Body of pancreas (tissue), 4 donors: ENCODE measurements at regions not wholly inside any gene's neighbourhood (a gene's known extent, or its start where the extent isn't known, plus 50 kb on each side); places are given as distances from the start of the nearest gene placed in this dataset.
A peak's percentile ranks its signal among the peaks of the same experiment; 100 is the strongest.

Source experiments
- ATAC-seq: fragments of 150-250 bp; one replicate; pipeline ENCODE4 v1.9.1; 2016
- DNase-seq, 4 donors: peaks; one replicate each; pipeline ENCODE4 v3.0.0-alpha.2; 2019
- H3K27ac ChIP-seq, 4 donors: fragments of 200-600 bp; sonication (generic); 1 replicate in 3 of 4; 2 replicates in 1 of 4; pipeline versions ENCODE4 v1.5.1 to v1.6.1; 2016 to 2019; ENCODE audit warnings: mild to moderate bottlenecking in 1 of 4, mixed read lengths in 1 of 4, moderate library complexity in 1 of 4
- H3K27me3 ChIP-seq, 2 donors: fragments of 200-600 bp; sonication (generic); one replicate each; pipeline ENCODE4 v1.6.0; 2016; ENCODE audit warnings: mild to moderate bottlenecking in 1 of 2
- H3K36me3 ChIP-seq, 2 donors: fragments of 200-600 bp; sonication (generic); replicated peaks in 1 of 2; 2 replicates each; pipeline ENCODE4 v1.5.1; 2016; ENCODE audit warnings: low read depth in 2 of 2; ENCODE audit not compliant: insufficient read depth in 1 of 2
- H3K4me1 ChIP-seq: fragments of 200-600 bp; sonication (generic); one replicate; pipeline ENCODE4 v1.6.0; 2016
- H3K4me3 ChIP-seq, 2 donors: fragments of 200-600 bp; sonication (generic); 1 replicate in 1 of 2; 2 replicates in 1 of 2; pipeline ENCODE4 v1.5.1; 2016 to 2019
- H3K9me3 ChIP-seq, 3 donors: fragments of 200-600 bp; sonication (generic); 1 replicate in 2 of 3; 2 replicates in 1 of 3; pipeline ENCODE4 v1.5.1; 2016
- POLR2A ChIP-seq, 3 donors: fragments of 450-650 bp; IDR thresholded peaks; one replicate each; pipeline ENCODE4 v1.6.1; 2016; ENCODE audit warnings: antibody characterized with exemption in 3 of 3, mild to moderate bottlenecking in 2 of 3
- WGBS, 2 donors: methylation state at CpG; one replicate each; pipeline ENCODE4 v1.1.5; 2017; 5-methylcytosine and 5-hydroxymethylcytosine counted together
- intact Hi-C: fragments of 100-400 bp; cut with DNase I; formaldehyde crosslinking; loops from one replicate; pipeline ENCODE4 v1.15.1; 2023
- TF ChIP-seq, protein P1 (sequence below), 7 experiments: fragments of 450-650 bp in 4 of 7; fragments of 200-600 bp in 3 of 7; sonication (generic) in 3 of 7; IDR thresholded peaks; one replicate each; pipeline ENCODE4 v1.5.1; 2016 to 2019; ENCODE audit warnings: antibody characterized with exemption in 7 of 7

- no peak overlapping the region for H3K27ac ChIP-seq
- H3K4me1 ChIP-seq = no peaks in the 10 kb centered on the region
- H3K4me3 ChIP-seq = no peak overlapping the region
- H3K27me3 ChIP-seq = no peaks in the 10 kb centered on the region
- no peak for ATAC-seq
- TF ChIP-seq, protein P1, sequence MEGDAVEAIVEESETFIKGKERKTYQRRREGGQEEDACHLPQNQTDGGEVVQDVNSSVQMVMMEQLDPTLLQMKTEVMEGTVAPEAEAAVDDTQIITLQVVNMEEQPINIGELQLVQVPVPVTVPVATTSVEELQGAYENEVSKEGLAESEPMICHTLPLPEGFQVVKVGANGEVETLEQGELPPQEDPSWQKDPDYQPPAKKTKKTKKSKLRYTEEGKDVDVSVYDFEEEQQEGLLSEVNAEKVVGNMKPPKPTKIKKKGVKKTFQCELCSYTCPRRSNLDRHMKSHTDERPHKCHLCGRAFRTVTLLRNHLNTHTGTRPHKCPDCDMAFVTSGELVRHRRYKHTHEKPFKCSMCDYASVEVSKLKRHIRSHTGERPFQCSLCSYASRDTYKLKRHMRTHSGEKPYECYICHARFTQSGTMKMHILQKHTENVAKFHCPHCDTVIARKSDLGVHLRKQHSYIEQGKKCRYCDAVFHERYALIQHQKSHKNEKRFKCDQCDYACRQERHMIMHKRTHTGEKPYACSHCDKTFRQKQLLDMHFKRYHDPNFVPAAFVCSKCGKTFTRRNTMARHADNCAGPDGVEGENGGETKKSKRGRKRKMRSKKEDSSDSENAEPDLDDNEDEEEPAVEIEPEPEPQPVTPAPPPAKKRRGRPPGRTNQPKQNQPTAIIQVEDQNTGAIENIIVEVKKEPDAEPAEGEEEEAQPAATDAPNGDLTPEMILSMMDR (IDR thresholded peaks at IDR 0.05) = no peak
- no peak for TF ChIP-seq POLR2A (IDR thresholded peaks at IDR 0.05)
- intact Hi-C loops = no loop called here
- no peaks in the 10 kb centered on the region for H3K36me3 ChIP-seq
- DNase-seq = no peak
- H3K9me3 ChIP-seq = no peaks in the 10 kb centered on the region
- WGBS, 2 donors = 35 to 39% methylated on average over 1 of the region's 1 CpG
These were observed 101.3 kb upstream of the NPFFR2 start for GRCh38 chr4:71930459-71930858.

DNA sequence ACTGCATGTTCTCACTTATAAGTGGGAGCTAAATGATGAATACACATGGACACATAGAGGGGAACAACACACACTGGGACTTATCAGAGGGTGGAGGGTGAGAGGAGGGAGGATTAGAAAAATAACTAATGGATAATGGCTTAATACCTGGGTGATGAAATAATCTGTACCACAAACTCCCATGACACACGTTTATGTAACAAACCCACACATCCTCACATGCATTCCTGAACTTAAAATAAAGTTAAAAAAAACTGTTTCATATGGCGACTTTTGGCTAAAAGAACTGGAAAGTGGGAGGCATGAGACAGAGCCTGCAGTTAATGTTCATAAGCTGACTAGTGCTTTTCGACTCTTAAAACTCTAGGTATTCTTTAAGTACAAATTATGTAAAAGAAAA, 98.9 kb upstream of the NPFFR2 start:
- H3K9me3 ChIP-seq = no peaks in the 10 kb centered on the region
- TF ChIP-seq POLR2A (IDR thresholded peaks at IDR 0.05) = no peak
- TF ChIP-seq, protein P1 (IDR thresholded peaks at IDR 0.05) = no peak
- intact Hi-C loops = no loop called here
- no peaks in the 10 kb centered on the region for H3K4me1 ChIP-seq
- DNase-seq = no peak
- 58 to 60% methylated on average over 3 of the region's 3 CpGs for WGBS, 2 donors
- ATAC-seq = no peak
- H3K27me3 ChIP-seq = no peaks in the 10 kb centered on the region
- H3K36me3 ChIP-seq = no peaks in the 10 kb centered on the region
- H3K27ac ChIP-seq = no peak overlapping the region
- no peak overlapping the region for H3K4me3 ChIP-seq

GRCh38 chr4:71938776-71939175, 93.0 kb upstream of the NPFFR2 start:
- DNase-seq = no peak
- no peak overlapping the region for H3K27ac ChIP-seq
- H3K4me3 ChIP-seq = no peak overlapping the region
- H3K27me3 ChIP-seq = no peaks in the 10 kb centered on the region
- no peaks in the 10 kb centered on the region for H3K36me3 ChIP-seq
- TF ChIP-seq, protein P1 (IDR thresholded peaks at IDR 0.05) = no peak
- TF ChIP-seq POLR2A (IDR thresholded peaks at IDR 0.05) = no peak
- intact Hi-C loops = no loop called here
- no peaks in the 10 kb centered on the region for H3K4me1 ChIP-seq
- H3K9me3 ChIP-seq = no peaks in the 10 kb centered on the region
- ATAC-seq = no peak

- H3K9me3 ChIP-seq = no peaks in the 10 kb centered on the region
- TF ChIP-seq, protein P1 (IDR thresholded peaks at IDR 0.05) = peak in 6 of 7 experiments; percentile 14 to 51 (median 32)
- TF ChIP-seq POLR2A (IDR thresholded peaks at IDR 0.05) = no peak
- H3K4me1 ChIP-seq = no peaks in the 10 kb centered on the region
- intact Hi-C loops = no loop called here
- H3K4me3 ChIP-seq = no peak overlapping the region
- ATAC-seq (no peak), DNase-seq (peak in 3 of 4 donors; percentile 16 to 44 (median 37))
- H3K36me3 ChIP-seq = no peaks in the 10 kb centered on the region
- 37 to 42% methylated on average over 1 of the region's 1 CpG for WGBS, 2 donors
- H3K27ac ChIP-seq = no peak overlapping the region
- no peaks in the 10 kb centered on the region for H3K27me3 ChIP-seq
These were observed 90.8 kb upstream of the NPFFR2 start for GRCh38 chr4:71941001-71941400.

GRCh38 chr4:71944956-71945355, 86.8 kb upstream of the NPFFR2 start:
- Histone ChIP-seq H3K36me3 (no peaks in the 10 kb centered on the region), H3K4me3 (no peak overlapping the region), H3K9me3 (no peaks in the 10 kb centered on the region), H3K27me3 (no peaks in the 10 kb centered on the region), H3K27ac (no peak overlapping the region), H3K4me1 (no peaks in the 10 kb centered on the region)
- TF ChIP-seq, protein P1 (IDR thresholded peaks at IDR 0.05) = no peak
- no peak for TF ChIP-seq POLR2A (IDR thresholded peaks at IDR 0.05)
- ATAC-seq (no peak), DNase-seq (no peak)
- intact Hi-C loops = no loop called here
- WGBS, 2 donors = 56 to 68% methylated on average over 2 of the region's 2 CpGs
